SK-N-MC (cell line): ENCODE measurements at regions not wholly inside any gene's neighbourhood (a gene's known extent, or its start where the extent isn't known, plus 50 kb on each side); places are given as distances from the start of the nearest gene placed in this dataset.

Experiments used
- DNase-seq: peaks from one replicate; pipeline ENCODE4 v3.0.0-alpha.2; 2011; ENCODE audit warnings: low read depth, low spot score
- H3K27ac ChIP-seq: fragments of 200-600 bp; sonication (generic); 2 replicates; pipeline ENCODE4 v1.5.1; 2016; ENCODE audit warnings: mixed run types
- H3K36me3 ChIP-seq: fragments of 200-600 bp; sonication (generic); 2 replicates; pipeline ENCODE4 v1.6.1; 2017; ENCODE audit warnings: antibody characterized with exemption, low read length, mixed read lengths; ENCODE audit not compliant: insufficient read depth
- H3K4me3 ChIP-seq: fragments of 200-600 bp; sonication (generic); 2 replicates; pipeline ENCODE4 v1.5.1; 2016
- H3K9ac ChIP-seq: fragments of 200-600 bp; sonication (generic); 2 replicates; pipeline ENCODE4 v1.8.0; 2017; ENCODE audit warnings: mixed run types, mixed read lengths; ENCODE audit not compliant: insufficient read length
- H3K9me3 ChIP-seq: fragments of 200-600 bp; sonication (generic); 2 replicates; pipeline ENCODE4 v1.6.1; 2017; ENCODE audit warnings: low read depth, mild to moderate bottlenecking, antibody characterized with exemption, low read length, moderate library complexity, mixed read lengths
- EZH2 ChIP-seq: fragments of 200-600 bp; sonication (generic); IDR thresholded peaks from one replicate; pipeline ENCODE4 v1.6.1; 2017; ENCODE audit warnings: antibody characterized with exemption
- FOXP2 ChIP-seq: optimal IDR thresholded peaks from 2 replicates; pipeline ENCODE3; 2011; ENCODE audit warnings: mild to moderate bottlenecking, moderate library complexity; ENCODE audit not compliant: insufficient read depth; ENCODE audit errors: extremely low read length, control extremely low read depth
- POLR2AphosphoS5 ChIP-seq: IDR thresholded peaks from 2 replicates; pipeline ENCODE4 v1.6.1; 2012; ENCODE audit warnings: mild to moderate bottlenecking, low read depth, low read length, borderline replicate concordance

DNA sequence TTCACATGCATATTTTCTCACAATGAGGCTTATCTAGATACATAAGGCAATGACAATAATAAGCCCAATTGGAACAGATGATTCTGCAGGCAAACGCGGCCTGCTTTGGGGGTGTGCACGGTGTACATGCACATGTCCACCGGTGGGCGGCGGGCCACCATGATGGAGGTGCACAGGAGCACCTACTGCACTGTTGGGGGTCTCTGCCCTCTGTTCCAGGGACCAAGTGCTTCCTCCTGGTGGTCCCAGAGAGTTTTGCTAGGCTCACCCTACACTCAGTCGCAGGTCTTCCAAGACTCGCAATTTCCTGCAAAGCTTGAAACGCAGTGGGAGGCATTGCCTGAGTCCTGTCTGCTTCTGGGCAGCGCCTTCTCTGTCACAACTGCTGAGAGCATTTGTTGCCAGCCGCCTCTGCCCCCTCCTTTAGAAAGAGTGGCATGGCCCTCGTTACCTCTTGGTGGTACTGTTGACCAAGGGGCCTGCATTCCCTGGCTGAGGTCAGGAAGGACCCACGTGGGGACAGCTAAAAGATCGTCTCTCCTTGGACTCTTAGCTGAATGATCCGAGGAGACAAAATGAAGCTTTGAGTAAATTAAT is 135.3 kb downstream of the ERMARD start:
- no peak overlapping the region for H3K9ac ChIP-seq
- no peak overlapping the region for H3K4me3 ChIP-seq
- H3K36me3 ChIP-seq, result no peaks in the 10 kb centered on the region
- DNase-seq, result no peak
- H3K9me3 ChIP-seq, result no peaks in the 10 kb centered on the region
- no peak overlapping the region for H3K27ac ChIP-seq
- TF ChIP-seq FOXP2, result no peak
- no peak for TF ChIP-seq POLR2AphosphoS5
- TF ChIP-seq EZH2, result no peak

DNA sequence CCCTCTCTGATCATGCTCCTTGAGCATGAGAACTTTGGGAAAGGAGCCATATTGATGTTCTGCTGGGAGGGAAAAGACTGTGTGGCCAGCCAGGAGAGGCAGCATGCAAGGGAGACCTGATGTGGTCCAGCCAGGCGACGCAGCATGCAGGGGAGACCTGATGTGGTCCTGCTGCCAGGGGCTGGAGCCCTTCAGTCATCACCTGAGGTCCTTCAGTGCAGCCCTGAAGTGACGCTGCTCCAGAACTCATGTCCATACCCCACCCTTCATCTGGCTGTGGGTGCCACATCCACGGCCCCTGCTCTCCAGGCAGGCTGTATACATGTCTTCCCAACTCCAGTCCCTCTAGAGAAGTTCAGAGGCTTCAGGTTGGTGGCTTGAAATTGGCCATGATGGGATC is 134.4 kb downstream of the ERMARD start:
- Histone ChIP-seq H3K36me3 (no peaks in the 10 kb centered on the region), H3K4me3 (no peak overlapping the region), H3K9ac (no peak overlapping the region), H3K9me3 (no peaks in the 10 kb centered on the region), H3K27ac (no peak overlapping the region)
- no peak for DNase-seq
- TF ChIP-seq EZH2 (no peak), POLR2AphosphoS5 (no peak), FOXP2 (no peak)

DNA sequence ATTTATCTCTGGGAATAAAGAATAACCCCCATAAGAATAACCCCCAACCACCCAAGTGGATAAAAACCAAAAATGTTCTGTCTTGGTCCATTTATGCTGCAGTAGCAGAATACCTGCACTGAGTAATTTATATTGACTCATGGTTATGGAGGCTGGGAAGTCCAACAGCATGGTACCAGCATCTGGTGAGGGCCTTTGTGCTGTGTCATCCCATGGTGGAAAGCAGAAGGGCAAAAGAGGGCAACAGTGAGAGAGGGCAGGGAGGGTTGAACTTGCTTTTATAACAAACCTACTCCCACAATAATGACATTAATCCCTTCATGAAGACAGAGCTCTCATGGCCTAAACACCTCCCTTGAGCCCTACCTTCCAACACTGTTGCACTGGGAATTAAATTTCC is 133.7 kb downstream of the ERMARD start:
- Histone ChIP-seq H3K9ac (no peak overlapping the region), H3K9me3 (no peaks in the 10 kb centered on the region), H3K36me3 (no peaks in the 10 kb centered on the region), H3K27ac (no peak overlapping the region), H3K4me3 (no peak overlapping the region)
- TF ChIP-seq FOXP2 (no peak), POLR2AphosphoS5 (no peak), EZH2 (no peak)
- no peak for DNase-seq

DNA sequence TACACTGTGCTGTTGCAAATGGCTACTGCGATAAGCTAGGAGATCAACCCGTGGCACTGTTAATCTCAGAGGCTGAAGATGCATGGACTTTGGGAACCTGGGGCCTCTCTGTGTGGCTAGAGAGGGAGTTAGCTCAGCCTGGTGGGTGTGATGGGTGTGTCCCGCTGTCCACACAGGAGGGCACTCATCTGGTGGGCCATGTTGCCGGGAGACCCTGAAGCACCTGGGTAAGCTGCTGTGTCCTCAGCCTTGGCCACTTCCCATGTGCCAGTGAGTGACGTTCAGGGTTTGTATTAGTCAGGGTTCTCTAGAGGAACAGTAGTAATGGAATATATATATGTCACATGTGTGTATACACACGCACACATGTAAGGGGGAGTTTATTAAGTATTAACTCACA is 132.7 kb downstream of the ERMARD start:
- Histone ChIP-seq H3K36me3 (no peaks in the 10 kb centered on the region), H3K27ac (no peak overlapping the region), H3K9me3 (no peaks in the 10 kb centered on the region), H3K9ac (no peak overlapping the region), H3K4me3 (no peak overlapping the region)
- no peak for DNase-seq
- no peak for TF ChIP-seq POLR2AphosphoS5
- TF ChIP-seq FOXP2, result no peak
- no peak for TF ChIP-seq EZH2

DNA sequence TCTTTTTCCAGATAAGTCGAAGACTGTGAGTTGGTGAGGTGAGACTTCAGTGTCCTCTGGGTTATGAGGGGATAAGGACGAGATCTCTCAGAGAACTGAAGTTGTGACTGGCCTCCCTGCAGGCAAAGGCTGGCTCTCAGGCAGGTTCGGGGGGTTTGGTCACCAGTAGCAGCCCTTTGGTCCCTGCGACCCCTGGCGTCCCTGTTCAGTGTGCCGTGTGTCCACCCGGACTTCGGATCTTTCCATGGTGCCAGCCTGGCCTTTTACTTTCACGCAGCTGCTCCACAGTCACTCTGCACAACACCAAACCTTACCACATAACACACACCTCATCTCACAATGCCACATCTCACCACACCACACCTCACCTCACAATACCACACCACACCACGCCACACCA is 131.9 kb downstream of the ERMARD start:
- Histone ChIP-seq H3K4me3 (no peak overlapping the region), H3K27ac (no peak overlapping the region), H3K9ac (no peak overlapping the region), H3K9me3 (no peaks in the 10 kb centered on the region), H3K36me3 (no peaks in the 10 kb centered on the region)
- TF ChIP-seq POLR2AphosphoS5, result no peak
- no peak for DNase-seq

DNA sequence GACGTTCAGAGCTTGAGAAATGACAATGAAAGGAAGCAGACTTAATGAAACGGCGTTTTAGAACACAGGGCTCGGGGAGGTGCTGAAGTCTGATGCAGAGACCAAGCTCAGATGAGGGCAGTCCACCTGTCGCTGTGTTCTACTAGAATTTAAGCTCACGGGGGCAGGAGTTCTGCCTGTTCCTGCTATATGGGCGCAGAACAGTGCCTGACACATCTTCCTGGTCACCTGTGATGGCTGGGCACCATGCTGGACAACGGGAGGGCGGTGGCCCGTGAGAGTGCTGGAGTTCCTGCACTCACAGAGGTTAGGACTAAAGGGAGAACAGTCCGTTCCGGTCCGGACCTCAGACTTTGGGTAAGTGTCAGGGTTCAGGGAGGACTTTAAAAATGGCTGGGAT is 130.6 kb downstream of the ERMARD start:
- no peak for DNase-seq
- H3K9ac ChIP-seq, result no peak overlapping the region
- H3K27ac ChIP-seq, result no peak overlapping the region
- no peak overlapping the region for H3K4me3 ChIP-seq
- TF ChIP-seq EZH2 (no peak), POLR2AphosphoS5 (no peak), FOXP2 (no peak)
- no peaks in the 10 kb centered on the region for H3K36me3 ChIP-seq
- no peaks in the 10 kb centered on the region for H3K9me3 ChIP-seq

DNA sequence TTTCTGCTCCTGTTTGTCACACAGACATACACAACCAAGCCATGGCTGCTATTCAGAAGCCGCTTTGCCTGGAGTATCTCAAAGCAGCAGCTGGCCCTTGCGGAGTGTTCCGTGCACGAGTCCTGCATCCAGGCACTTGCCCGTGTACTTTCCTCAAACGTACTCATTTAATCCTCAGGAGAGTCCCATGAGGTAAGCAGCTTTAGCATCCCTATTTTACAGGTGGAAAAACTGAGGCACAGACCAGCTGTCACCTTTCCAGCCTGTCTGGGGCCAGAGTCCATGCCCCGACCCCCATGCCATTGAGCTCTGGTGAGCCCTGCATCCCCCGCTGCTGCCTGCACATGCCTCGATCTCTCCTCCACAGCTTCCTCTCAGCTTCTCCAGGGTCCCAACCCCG is 130.0 kb downstream of the ERMARD start:
- TF ChIP-seq FOXP2 (no peak), EZH2 (no peak), POLR2AphosphoS5 (no peak)
- Histone ChIP-seq H3K9ac (no peak overlapping the region), H3K9me3 (no peaks in the 10 kb centered on the region), H3K4me3 (no peak overlapping the region), H3K27ac (no peak overlapping the region), H3K36me3 (no peaks in the 10 kb centered on the region)
- DNase-seq, result no peak

DNA sequence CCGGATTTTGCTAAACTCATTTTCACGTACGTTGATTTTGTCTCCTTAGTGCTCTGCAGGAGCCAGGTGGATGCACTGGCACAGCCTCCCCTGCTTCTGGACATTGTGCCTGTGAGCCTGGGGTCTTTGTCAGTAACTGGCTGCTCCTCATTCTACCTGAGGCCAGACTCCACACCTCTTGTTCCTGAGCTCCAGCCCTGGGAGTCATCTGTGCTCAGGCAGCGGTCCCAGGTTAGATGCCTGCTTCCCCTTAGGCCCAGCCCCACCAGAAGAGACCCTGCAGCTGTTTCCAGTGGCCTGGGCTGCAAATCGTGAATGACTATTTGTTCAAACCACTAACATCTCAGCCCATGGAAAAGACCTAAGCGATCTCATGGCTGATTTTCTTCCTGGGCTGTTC is 129.1 kb downstream of the ERMARD start:
- Histone ChIP-seq H3K9me3 (no peaks in the 10 kb centered on the region), H3K27ac (no peak overlapping the region), H3K4me3 (no peak overlapping the region), H3K9ac (no peak overlapping the region), H3K36me3 (no peaks in the 10 kb centered on the region)
- TF ChIP-seq POLR2AphosphoS5 (no peak), FOXP2 (no peak), EZH2 (no peak)
- no peak for DNase-seq

DNA sequence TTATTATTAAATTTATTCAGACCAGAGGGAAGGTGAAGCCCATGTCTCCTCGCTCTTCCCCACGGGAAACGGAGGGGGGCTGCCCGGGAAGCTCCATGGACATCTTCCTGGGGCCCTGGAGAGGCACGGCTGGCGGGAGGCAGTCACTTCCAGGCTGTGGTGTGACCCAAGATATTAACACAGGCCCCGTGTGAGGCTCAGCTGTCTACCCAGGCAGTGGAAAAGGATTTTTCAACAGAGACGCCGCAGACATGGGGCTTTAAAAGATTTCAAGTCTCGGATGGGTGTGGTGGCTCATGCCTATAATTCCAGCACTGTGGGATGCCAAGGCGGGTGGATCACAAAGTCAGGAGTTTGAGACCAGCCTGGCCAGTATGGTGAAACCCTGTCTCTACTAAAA is 117.9 kb downstream of the ERMARD start:
- no peak overlapping the region for H3K4me3 ChIP-seq
- H3K9ac ChIP-seq, result no peak overlapping the region
- TF ChIP-seq POLR2AphosphoS5, result no peak
- TF ChIP-seq FOXP2, result no peak
- TF ChIP-seq EZH2, result no peak
- H3K27ac ChIP-seq, result no peak overlapping the region
- no peak for DNase-seq
- H3K36me3 ChIP-seq, result no peaks in the 10 kb centered on the region
- no peaks in the 10 kb centered on the region for H3K9me3 ChIP-seq
